UCSD-AML1 (cell line): ENCODE measurements at regions not wholly inside any gene's neighbourhood (a gene's known extent, or its start where the extent isn't known, plus 50 kb on each side); places are given as distances from the start of the nearest gene placed in this dataset.

Experiments used
- DNase-seq: peaks from one replicate; lab custom pipeline; 2025; ENCODE audit not compliant: unreplicated experiment; lab: John Stamatoyannopoulos, UW

DNA sequence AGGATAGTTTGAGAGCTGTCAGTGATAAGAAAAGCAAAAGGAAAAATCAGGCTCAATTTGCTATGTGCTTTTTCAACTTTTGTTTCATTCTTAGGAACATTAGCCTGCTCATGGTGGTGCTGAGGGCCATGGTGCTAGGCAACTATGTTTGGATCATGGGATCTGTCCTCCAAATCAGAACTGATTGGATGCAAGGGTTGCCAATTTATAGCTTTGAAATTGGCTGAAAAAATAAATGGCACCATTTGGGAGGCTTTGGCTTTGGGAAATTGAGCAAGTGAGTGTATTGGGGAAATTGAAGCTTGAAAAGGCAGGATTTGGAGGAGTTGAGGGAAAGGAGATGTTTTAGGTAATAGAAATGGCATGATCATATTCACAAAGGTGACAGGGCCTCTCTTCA lies 103.8 kb downstream of the CYP26A1 start:
- DNase-seq, result no peak

DNA sequence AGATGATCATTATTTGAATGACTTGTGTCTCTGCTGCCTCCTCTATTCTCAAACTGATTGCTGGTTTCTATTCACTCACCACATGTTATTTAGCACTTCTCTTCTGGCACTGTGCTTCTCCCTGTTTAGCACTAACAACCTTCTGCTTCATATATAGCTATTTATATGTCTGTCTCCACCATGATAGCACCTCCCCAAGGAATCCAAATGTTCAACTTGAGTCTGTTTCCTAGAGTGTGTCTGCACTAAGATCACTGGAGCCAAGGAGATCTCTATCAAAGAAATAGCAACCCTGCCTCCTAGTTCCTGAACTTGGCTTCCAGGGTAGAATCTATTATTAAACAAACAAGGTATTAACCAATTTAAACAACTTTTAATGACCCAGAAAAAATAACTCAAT lies 104.5 kb downstream of the CYP26A1 start:
- no peak for DNase-seq

DNA sequence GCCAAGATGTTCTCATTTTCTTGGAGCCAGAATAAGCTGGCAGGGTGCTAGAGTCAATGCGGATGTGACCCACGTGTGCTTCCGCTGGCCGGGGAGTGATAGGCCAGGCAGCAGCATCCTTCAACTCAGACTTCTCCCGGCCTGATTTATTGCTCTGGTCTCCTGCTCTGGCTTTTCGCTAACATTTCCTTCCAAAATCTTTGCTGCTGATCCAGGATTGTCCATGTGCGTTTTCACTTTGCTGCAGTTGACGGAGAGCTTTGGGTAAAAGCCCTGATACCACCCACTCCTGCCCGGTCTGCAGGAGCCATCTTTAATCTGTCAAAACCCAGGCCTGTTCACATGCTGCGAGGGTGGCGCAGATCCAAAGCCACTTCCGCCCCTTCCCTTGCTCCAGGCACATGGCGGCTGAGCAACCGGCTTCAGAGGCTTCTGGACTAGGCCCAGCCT lies 106.8 kb downstream of the CYP26A1 start:
- DNase-seq, result no peak

DNA sequence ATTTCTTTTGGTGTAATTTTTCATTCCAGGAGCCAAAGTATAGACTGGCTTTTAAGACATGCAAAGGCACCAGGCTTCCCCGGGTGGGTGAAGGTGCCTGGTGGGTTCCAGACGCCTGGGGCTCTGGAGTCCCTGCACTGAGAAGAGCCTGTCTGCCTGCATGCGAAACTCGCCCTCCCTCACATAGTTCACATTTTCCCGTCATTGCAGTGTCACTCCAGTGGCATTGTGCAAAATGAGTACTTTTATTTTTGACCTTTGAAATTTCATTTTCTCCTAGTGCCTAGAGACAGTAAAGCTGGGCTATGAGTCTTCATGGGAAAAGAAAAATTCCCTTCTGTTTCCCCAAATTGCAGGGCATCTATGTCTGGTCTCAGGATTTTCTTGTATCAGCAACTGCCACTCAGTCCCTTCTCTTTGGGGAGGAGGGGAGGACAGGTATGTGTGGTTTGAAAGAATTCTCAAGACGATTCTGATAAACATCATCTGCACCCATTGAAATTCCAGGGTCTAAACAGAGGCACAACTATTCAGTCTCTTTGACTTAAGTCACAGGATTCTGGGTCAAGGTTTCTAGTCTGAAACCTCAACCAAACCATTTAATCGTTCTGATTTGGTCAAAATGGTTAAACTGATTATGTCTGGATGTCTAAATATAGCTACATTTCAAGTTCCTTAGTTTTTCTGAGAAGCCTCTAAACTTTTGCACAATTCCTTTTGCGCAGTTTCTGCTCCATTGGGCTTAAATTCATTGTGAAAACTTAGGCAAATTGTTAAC lies 107.8 kb downstream of the CYP26A1 start:
- no peak for DNase-seq

DNA sequence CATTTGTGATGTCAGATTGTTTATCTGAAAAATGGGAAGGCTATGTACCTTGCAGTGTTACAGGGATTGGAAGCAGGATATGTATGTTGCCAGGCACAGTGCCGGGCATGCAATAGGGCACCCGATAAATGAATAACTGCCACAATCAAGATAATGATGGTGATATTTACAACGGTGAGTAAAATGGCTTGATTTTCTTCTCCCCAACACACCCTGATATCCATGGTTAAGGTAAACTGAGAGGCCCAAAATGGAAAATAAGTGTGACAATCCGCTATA lies 108.3 kb downstream of the CYP26A1 start:
- DNase-seq, result no peak

DNA sequence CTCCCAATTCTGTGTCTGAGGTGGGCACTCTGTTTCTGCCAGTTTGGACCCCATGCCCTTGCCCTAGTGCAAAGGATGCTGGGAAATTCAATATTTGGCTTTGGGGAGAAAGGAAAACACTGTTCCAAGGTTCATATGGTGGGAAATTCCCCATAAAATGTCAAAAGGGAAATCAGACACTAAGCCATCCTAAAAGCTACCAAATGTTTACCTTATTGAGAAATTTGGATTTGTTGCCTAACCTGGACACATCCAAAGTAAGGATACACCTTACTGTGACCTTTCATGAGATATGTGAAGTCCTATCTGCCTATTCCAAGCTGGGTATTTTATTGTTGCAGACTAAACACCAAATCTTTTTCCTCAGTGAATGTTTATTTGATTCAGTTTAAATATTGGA lies 109.1 kb downstream of the CYP26A1 start:
- DNase-seq, result no peak

DNA sequence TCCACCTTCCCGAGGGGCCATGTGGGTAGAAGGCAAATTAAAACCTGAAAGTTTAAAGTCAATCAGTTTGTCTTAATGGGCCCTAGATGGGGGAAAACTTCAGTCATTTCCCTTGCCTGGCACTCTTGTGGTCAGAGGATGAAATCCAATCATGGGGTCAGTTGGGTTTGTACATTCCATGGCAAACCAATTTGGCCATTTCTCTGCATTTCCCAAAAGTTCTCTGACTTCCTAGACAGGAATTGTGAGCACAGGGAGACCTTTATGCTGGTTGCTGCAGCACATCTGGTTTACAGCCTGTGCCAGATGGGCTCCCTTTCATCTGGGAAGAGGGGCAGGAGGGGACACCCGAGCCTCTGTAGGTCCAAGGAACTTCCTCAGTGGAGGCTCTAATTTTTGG lies 113.0 kb downstream of the CYP26A1 start:
- no peak for DNase-seq

DNA sequence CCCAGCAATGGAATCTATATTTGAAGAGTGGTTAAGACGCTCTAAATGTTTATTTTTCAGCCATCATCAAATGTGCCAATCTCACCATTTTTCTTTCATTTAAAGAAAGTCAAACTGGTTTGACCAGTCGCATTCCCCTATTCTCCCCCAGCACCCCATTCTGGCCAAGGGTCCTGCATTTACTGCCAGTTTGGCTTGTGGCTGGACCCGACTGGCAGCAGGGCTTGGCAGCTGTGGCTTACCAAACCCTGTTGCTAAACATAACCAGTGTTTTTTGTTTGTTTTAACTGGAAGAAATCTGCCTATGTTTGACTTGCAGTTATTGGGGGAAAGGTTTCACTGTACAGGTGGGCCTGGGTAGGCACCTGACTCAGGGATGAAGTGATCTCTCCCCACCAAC lies 116.3 kb downstream of the CYP26A1 start:
- no peak for DNase-seq

DNA sequence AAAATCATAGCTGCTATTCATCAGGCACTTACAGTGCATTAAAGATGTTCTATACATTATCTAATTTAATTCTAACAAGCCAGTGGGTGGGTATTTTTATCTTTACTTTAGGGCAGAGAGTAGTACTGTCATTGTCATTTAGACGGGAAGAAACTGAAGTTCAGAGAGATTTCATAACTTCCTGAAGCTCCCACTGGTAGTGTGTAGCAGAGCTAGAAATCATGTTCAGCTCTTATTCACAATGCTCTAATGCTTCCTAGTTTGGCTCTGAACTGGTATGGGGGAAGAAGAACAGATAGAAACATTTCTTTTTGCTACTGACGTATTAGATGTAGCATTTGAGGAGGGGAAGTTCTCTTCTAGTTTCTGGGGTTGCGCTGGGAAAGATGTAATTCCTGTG lies 116.7 kb downstream of the CYP26A1 start:
- no peak for DNase-seq

DNA sequence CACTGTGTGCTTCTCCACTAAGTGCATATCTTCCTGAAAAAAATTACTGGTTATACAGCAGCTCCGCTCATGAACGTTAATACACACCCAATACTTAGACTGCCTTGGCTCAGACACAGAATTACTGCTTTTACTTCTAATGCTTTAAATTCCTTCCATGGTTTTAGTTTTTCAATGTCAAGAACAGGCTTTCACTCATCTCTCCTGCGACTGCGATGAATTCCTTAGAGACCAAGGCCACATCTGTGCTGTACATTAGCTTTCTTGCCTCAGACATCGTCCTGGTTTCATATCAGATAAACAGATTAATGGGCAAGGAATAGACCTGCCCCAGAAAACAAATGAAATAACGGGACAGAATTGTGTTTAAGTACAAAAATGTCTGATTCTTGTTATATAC lies 120.2 kb downstream of the CYP26A1 start:
- DNase-seq, result no peak

DNA sequence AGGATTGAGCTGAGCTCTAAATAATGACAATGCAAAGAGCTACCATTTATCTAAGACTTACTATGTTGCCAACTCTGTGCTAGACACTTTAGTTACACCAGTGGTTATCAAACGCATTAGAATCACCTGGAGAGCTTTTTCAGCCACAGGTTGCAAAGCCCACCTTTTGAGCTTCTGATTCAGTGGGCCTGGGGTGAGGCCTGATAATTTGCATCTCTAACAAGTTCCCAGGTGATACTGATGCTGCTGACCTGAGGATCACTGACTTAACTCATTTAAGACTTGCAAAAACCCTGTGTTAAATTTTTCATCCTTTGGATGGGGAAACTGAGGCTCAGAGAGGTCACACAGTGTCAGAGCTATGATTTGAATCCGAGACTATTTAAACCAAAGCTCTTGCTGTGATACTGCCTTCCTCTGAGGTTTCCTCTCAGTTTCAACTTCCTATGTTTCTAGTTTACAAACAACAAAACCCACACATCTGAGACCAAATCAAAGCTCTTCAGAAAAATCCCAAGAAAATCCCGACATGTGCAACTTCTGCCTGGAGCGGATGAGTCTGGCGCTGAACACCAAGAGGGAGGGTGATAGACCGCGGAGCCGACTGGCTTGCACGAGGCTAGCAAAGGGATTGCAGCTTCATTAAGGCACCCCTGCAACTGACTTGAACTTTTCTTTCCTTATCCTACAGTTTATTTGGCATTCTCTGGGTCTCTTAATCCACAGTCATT lies 124.9 kb downstream of the CYP26A1 start:
- DNase-seq, result no peak

DNA sequence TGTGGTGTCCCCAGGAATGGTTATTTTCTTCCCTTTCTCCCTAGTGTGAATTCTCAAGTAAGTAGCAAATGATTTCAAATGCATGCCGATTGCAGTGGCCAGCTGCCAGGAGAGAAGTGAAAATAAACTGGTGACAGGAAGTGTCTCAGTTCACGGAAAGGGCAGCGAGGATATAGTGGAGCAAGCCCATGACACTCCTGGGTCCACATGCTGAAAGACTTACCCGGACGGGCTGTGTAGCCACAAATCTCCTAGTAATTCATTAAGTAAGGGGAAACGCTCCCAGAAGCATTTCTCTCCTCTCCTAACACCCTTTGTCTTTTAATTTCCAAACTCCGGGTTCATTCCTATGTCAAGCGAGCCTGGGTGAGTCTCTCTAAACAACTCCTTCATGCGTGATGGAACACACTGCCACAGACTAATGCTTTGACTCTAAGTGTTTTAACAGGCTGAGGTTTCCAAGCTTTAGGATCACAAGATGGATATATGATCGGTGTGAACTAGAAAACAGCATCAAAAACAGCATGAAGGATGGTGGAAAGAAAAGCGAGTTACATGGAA lies 125.6 kb downstream of the CYP26A1 start:
- DNase-seq, result peak; percentile 21

DNA sequence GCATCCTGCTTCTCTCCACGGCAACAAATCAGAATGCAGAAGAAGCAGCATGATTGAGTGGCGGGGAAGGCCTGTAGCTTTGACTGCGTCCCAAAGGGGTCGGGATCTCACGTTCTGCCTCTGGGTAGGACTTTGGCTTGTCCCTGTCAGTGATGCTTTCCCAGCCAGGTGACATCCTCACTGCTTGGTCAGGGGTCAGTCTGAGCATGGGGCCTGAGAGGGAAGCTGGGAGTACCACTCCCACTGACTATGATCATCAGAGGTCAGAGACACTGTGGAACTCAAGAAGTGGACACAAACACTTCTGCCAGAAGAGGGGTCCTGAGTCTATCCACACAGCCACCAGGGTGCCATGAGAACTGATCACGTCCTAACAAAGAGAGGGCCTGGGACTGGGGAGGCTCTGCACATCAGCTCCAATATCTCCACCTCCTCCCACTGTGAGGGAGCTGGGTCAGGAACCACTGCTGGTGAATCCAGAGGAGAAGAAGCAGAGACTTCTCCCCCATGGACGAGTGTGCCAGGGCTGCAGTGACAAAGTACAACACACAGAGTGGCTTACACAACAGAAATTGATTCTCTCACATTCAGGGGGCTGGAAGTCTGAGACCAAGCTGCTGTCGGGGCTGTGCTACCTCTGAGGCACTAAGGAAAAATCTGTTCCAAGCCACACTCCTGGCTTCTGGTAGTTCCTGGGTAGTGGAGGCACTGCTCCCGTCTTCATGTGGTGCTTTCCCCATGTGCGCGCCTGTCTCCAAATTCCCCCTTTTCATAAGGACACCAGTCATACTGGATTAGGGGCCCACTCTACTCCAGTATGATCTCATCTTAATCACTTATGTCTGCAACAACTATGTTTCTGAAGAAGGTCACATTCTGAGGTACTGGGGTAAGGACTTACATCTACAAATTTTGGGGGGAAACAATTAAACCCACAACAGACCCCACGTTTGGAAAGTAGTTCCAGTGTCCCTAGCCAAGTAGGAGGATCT lies 131.1 kb downstream of the CYP26A1 start:
- no peak for DNase-seq

DNA sequence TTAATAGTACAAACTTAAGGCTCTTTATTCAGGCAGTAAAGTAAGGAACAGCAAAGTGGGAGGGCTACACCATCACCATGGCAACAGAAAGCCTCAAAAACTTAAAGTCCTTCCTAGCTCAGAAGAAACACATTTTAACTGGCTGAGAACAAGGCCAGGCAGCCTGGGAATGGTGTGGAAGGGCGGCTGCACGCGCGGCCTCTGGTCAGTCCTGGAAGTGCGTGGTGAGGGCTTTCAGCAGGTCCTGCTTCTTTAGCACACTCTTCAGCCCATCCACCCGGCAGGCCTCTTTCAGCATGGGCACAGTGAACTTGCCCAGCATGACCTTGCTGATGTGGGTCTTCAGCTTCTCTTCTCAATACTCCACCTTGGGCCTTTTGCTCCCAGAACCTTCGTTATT lies 133.0 kb downstream of the CYP26A1 start:
- no peak for DNase-seq

DNA sequence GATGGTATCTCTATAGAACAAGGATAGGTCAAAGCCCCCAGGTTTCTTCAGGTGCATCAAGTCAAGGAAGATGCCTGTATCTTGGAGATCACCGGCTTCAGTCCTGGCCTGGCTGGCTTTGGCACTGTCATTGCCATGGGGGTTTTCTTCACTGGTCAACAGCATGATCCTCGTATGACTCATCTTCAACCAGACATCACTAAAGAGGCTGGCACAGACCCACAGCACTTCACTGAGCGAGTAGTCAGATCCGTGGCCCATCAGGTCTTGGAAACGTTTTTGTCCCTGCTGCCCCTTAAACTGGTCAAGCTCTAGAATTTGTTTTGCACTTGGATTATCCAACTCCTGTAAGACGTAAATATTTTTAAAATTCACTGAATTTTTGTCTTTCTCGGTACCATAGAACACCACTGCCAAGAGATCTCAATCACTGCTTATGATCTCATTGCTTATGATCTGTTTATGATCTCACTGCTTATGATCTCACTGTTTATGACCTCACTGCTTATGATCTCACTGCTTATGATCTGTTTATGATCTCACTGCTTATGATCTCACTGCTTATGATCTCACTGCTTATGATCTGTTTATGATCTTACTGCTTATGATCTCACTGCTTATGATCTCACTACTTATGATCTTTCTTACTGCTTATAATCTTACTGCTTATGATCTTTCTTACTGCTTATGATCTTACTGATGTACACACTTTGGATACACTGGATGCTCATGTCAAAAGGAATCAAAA lies 135.2 kb downstream of the CYP26A1 start:
- DNase-seq, result no peak

DNA sequence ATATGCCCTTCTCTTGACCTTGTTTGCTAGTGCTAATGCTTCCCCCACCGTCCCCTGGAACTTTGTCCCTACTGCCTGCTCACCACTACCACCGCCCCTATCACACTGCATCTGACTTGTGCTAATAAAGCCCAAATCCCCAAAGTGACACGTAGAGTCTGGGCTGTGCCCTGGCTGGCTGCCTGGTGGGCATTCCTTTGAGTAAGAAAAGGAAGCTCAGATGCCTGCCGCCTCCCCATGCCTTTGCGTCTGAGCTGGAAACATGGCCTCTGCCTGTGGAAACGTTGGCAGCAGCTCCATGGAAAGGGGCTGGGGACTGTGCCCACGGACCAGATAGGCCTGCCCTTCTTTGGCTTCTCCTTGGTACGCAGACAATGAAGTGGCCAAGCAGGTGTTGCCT lies 138.3 kb downstream of the CYP26A1 start:
- no peak for DNase-seq

DNA sequence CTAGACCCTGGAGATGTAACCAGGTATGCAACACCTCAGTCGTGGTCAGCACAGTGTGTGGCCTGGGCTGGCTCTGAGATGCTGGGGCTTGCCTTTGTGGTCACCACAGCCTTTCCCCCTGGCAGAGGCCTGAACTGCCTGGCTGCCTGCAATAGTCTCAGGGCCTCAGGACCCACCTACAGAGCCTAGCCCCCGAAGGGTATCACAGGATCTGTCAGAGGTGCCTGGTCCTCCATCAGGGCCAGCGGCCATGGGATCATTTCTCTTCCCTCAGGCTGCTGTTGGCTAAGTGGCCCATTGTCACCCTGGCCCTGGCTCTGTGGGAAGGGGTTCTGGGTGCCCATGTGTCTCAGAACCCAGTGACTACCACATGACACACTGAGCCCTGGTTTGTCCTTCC lies 141.6 kb downstream of the CYP26A1 start:
- DNase-seq, result no peak

DNA sequence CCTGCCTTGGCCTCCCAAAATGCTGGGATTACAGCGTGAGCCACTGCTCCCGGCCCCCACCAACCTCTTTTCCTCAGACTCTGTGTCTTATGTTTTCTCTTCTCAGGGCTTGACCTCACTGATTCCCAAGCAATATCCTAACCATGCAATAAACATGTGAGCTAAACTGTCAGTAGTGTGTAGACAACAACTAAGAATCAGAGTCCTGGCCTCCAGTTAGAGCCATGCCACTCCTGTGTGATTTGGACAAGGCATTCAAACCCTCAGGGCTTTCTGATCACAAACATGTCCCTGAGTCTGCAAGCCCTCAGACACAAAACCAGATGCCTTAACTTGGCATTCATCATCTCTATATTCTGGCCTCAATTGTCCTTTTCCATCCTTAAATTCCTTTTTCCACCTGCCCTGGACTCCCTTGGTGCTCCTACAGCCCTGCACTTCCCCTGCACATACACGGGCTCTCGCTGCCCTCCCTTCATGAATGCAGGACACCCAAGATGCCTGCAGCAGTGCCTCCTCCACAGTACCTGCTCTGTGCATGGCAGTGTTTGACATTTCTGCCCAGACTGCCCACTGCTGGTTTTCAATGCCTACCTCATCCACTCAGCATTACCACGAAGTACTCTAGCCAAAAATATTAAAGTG lies 142.8 kb downstream of the CYP26A1 start:
- DNase-seq, result no peak

DNA sequence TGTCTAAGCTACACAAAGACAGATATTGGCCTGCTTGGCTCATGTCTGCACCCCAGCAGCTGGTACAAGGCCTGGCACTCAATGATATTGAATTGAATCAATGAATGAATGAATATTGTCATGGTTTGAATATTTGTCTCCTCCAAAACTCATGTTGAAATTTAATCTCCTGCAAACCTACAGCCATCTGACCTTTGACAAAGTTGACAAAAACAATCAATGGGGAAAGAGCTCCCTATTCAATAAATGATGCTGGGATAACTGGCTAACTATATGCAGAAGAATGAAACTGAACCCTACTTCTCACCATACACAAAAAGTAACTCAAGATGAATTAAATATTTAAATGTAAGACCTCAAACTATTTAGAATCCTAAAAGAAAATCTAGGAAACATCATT lies 144.7 kb downstream of the CYP26A1 start:
- no peak for DNase-seq

DNA sequence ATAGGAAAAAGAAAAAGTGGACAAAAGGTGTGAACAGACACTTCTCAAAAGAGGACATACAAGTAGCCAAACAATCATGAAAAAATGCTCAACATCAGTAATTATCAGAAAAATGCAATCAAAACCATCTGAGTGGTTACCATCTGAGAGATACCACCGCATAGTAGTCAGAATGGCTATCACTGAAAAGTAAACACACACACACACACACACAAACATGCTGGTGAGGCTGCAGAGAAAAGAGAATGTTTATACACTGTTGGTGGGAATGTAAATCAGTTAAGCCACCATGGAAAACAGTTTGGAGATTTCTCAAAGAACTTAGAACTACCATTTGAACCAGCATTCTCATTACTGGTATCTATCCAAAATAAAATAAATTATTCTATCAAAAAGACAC lies 145.7 kb downstream of the CYP26A1 start:
- DNase-seq, result no peak
